ENCODE measurements at regions not wholly inside any gene's neighbourhood (a gene's known extent, or its start where the extent isn't known, plus 50 kb on each side); places are given as distances from the start of the nearest gene placed in this dataset.

DNA sequence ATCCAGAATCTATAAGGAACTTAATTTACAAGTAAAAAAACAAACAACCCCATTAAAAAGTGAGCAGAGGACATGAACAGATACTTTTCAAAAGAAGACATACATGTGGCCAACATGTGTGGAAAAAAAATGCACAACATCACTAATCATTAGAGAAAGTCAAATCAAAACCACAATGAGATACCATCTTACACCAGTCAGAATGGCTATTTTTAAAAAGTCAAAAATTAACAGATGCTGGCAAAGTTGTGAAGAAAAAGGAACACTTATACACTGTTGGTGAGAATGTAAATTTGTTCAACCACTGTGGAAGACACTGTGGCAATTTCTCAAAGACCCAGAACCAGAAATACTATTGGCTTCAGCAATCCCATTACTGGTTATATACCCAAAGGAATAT lies 830.0 kb upstream of the ALCAM start:
- no peak for DNase-seq (ENCODE audit: low read depth)
- no peak overlapping the region for H3K4me3 ChIP-seq (ENCODE audit: low read length)
- TF ChIP-seq, protein P1, sequence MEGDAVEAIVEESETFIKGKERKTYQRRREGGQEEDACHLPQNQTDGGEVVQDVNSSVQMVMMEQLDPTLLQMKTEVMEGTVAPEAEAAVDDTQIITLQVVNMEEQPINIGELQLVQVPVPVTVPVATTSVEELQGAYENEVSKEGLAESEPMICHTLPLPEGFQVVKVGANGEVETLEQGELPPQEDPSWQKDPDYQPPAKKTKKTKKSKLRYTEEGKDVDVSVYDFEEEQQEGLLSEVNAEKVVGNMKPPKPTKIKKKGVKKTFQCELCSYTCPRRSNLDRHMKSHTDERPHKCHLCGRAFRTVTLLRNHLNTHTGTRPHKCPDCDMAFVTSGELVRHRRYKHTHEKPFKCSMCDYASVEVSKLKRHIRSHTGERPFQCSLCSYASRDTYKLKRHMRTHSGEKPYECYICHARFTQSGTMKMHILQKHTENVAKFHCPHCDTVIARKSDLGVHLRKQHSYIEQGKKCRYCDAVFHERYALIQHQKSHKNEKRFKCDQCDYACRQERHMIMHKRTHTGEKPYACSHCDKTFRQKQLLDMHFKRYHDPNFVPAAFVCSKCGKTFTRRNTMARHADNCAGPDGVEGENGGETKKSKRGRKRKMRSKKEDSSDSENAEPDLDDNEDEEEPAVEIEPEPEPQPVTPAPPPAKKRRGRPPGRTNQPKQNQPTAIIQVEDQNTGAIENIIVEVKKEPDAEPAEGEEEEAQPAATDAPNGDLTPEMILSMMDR (conservative IDR thresholded peaks at IDR 0.05; ENCODE audit: low read length), result no peak

DNA sequence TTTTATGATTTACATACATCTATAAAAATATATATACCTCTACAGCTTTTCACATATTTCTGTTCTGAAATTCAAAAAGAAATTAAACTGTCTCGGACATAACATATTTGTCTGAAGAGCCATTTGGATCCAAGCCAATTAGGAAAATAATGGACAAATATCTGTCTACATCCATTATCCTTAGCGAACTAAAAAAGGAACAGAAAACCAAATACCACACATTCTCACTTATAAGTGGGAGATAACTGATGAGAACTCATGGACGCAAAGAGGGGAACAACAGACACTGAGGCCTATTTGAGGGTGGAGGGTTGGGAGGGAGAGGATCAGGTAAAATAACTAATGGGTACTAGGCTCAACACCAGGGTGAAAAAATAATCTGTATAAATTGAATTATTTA lies 829.4 kb upstream of the ALCAM start:
- TF ChIP-seq, protein P1 (conservative IDR thresholded peaks at IDR 0.05; ENCODE audit: low read length), result no peak
- H3K4me3 ChIP-seq (ENCODE audit: low read length), result no peak overlapping the region
- no peak for DNase-seq (ENCODE audit: low read depth)

DNA sequence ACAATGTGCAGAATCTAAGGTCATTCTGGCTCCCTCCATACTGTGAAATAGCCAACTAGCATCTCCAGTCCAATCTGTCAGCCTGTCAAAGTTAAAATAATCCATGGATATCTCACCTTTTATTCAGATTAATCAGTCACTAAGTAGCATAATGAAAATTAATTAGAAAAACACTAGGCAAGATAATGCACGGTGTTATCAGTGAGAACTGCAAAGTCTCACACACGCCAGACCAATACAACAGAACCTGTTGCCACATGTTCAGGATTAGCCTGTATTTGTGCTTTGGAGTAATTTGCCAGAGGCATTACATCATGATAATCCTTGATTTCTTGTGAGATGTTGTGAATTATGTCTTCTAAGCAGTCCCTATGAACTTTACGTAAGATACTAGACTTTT lies 820.4 kb upstream of the ALCAM start:
- no peak for DNase-seq (ENCODE audit: low read depth)
- TF ChIP-seq, protein P1 (conservative IDR thresholded peaks at IDR 0.05; ENCODE audit: low read length), result no peak
- no peak overlapping the region for H3K4me3 ChIP-seq (ENCODE audit: low read length)

- H3K4me3 ChIP-seq (ENCODE audit: low read length), result no peak overlapping the region
- TF ChIP-seq, protein P1 (conservative IDR thresholded peaks at IDR 0.05; ENCODE audit: low read length), result no peak
- DNase-seq (ENCODE audit: low read depth), result no peak
These were observed 819.7 kb upstream of the ALCAM start for GRCh38 chr3:104547031-104547430.

DNA sequence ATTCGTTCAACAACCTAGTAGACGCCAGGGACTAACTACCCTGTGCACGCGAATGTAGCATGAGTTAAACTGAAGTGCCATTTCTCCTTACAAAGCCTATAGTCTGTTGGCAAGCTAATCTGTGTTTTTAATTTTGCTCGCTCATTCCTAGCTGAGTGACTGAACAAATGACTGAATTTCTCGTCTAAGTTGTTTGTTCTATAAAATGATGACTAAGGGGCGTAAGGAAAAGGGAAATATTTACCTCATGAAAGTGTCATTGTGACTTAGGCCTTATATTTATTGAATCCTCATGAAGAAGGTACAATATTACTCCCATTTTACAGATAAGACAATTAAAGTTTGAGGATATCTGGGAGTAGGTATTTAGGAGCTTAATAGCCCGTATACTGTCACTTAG lies 818.3 kb upstream of the ALCAM start:
- no peak overlapping the region for H3K4me3 ChIP-seq (ENCODE audit: low read length)
- no peak for DNase-seq (ENCODE audit: low read depth)
- TF ChIP-seq, protein P1 (conservative IDR thresholded peaks at IDR 0.05; ENCODE audit: low read length), result no peak

DNA sequence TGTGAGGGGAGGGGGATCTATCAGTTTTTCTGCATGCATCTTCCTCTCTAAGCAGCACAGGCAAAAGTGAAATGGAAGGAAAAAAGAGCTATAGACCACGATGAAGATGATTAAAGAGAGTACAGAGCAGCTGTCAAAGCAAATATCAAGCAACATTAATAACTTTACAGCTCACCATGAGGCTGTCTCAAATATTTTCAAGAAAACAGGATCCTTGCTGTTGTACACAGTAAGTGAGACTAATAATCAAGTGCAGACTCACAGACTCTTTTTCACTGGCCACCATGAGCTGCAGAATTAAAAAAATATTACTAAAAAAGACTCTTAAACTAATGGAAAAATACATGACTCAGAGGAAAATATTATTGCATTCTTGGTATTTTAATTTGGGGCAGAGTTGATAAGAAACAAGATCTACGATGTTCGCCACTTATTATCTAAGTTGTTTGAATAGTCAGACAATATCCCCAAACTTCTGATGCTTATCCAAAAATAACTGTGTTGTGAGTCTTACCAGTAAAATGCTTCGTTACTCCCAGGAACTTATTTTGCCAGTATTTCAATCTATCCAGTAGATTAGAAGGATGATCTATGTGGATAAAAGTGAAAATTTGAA lies 817.5 kb upstream of the ALCAM start:
- TF ChIP-seq, protein P1 (conservative IDR thresholded peaks at IDR 0.05; ENCODE audit: low read length), result no peak
- no peak for DNase-seq (ENCODE audit: low read depth)
- H3K4me3 ChIP-seq (ENCODE audit: low read length), result no peak overlapping the region

- H3K4me3 ChIP-seq (ENCODE audit: low read length), result no peak overlapping the region
- DNase-seq (ENCODE audit: low read depth), result no peak
- TF ChIP-seq, protein P1 (conservative IDR thresholded peaks at IDR 0.05; ENCODE audit: low read length), result no peak
These were observed 813.6 kb upstream of the ALCAM start for GRCh38 chr3:104553121-104553520.
